ENCODE measurements at regions not wholly inside any gene's neighbourhood (a gene's known extent, or its start where the extent isn't known, plus 50 kb on each side); places are given as distances from the start of the nearest gene placed in this dataset.

DNA sequence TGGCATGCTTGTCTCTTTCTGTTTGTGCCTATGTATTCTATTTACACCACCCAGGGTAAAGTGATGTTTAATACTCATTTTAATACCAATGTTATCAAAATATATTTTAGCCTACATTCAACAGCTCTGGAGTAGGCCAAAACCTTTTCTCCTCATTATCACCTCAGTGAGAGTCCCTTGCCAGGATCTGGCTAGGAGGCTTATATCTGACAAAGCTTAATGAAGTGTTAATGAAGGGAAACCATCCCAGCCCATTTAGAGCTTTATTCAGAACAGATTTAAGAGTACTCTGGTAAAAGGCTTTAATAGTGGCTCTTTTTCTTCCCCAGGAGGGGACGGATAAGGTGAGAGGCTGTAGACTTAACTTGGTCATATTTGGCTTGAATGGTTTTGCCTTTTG lies 137.6 kb downstream of the GRIN2B start (continued):
- TF ChIP-seq NR3C1 (IDR thresholded peaks at IDR 0.05) (no peak), MAFK (IDR thresholded peaks at IDR 0.05; ENCODE audit: partially characterized antibody) (no peak)

GRCh38 chr12:13841358-13841757 lies 140.0 kb downstream of the GRIN2B start:
- ChIA-PET CTCF (interaction anchor here (0.6 to 1.2 kb wide), 2 partner anchors 11 to 141 kb away, joined by 3 to 4 read pairs; no protein-coding TSS in a partner anchor), POLR2A (no interaction called here)
- no peak for TF ChIP-seq HOXB5 (CRISPR knock-in tag; IDR thresholded peaks at IDR 0.05)
- TF ChIP-seq HOXA7 (CRISPR knock-in tag; IDR thresholded peaks at IDR 0.05), result no peak
- no peak for TF ChIP-seq ZFP36 (IDR thresholded peaks at IDR 0.05; ENCODE audit: borderline replicate concordance, partially characterized antibody)
- no peak for TF ChIP-seq NR3C1 (IDR thresholded peaks at IDR 0.05)
- no peak for TF ChIP-seq FOSL2 (IDR thresholded peaks at IDR 0.05)
- no peak for TF ChIP-seq FOSL2 (CRISPR knock-in tag; IDR thresholded peaks at IDR 0.05)
- TF ChIP-seq RNF2 (IDR thresholded peaks at IDR 0.05; ENCODE audit: borderline replicate concordance, low read depth), result no peak
- TF ChIP-seq BHLHE40 (IDR thresholded peaks at IDR 0.05; ENCODE audit: low read depth, low read length), result no peak
- TF ChIP-seq, protein P1, sequence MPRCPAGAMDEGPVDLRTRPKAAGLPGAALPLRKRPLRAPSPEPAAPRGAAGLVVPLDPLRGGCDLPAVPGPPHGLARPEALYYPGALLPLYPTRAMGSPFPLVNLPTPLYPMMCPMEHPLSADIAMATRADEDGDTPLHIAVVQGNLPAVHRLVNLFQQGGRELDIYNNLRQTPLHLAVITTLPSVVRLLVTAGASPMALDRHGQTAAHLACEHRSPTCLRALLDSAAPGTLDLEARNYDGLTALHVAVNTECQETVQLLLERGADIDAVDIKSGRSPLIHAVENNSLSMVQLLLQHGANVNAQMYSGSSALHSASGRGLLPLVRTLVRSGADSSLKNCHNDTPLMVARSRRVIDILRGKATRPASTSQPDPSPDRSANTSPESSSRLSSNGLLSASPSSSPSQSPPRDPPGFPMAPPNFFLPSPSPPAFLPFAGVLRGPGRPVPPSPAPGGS (IDR thresholded peaks at IDR 0.05), result no peak
- no peak for TF ChIP-seq RAD21 (conservative IDR thresholded peaks at IDR 0.05 in 1 of 2, IDR thresholded peaks at IDR 0.05 in 1 of 2)
- TF ChIP-seq RARB (CRISPR knock-in tag; IDR thresholded peaks at IDR 0.05), result no peak
- no peak for TF ChIP-seq REST (IDR thresholded peaks at IDR 0.05)
- TF ChIP-seq PHF8 (IDR thresholded peaks at IDR 0.05; ENCODE audit: borderline replicate concordance, low read depth), result no peak
- no peak for TF ChIP-seq CHD2 (IDR thresholded peaks at IDR 0.05; ENCODE audit: low read length, partially characterized antibody)
- TF ChIP-seq, protein P2, sequence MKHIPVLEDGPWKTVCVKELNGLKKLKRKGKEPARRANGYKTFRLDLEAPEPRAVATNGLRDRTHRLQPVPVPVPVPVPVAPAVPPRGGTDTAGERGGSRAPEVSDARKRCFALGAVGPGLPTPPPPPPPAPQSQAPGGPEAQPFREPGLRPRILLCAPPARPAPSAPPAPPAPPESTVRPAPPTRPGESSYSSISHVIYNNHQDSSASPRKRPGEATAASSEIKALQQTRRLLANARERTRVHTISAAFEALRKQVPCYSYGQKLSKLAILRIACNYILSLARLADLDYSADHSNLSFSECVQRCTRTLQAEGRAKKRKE (CRISPR knock-in tag; IDR thresholded peaks at IDR 0.05; ENCODE audit: low read depth), result no peak
- no peak for TF ChIP-seq MYC (IDR thresholded peaks at IDR 0.05; ENCODE audit: borderline replicate concordance, low read length)
- TF ChIP-seq ELK1 (IDR thresholded peaks at IDR 0.05; ENCODE audit: low read depth, low read length), result no peak
- TF ChIP-seq, protein P3, sequence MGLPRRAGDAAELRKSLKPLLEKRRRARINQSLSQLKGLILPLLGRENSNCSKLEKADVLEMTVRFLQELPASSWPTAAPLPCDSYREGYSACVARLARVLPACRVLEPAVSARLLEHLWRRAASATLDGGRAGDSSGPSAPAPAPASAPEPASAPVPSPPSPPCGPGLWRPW (IDR thresholded peaks at IDR 0.05), result no peak
- TF ChIP-seq GATA3 (IDR thresholded peaks at IDR 0.05; ENCODE audit: borderline replicate concordance), result no peak
- no peak for TF ChIP-seq JUN (IDR thresholded peaks at IDR 0.05)
- no peaks in the 10 kb centered on the region for H3K9me3 ChIP-seq
- FAIRE-seq, result no peak
- no peak for ATAC-seq
- H3K4me3 ChIP-seq, result no peak overlapping the region
- peaks cover 9% of the 10 kb centered on the region; the same call in 2 of the 3 replicates for H3K4me1 ChIP-seq
- no peak overlapping the region for H3K4me2 ChIP-seq
- H3K27ac ChIP-seq, result no peak overlapping the region
- DNase-seq (ENCODE audit: low read depth in 1 of 2, low spot score in 1 of 2), result no peak
- 77% methylated on average over 7 of the region's 7 CpGs for WGBS (ENCODE audit: missing lambda C conversion rate)

All from A549 (cell line).